Neural progenitor cell (in vitro differentiated cells): ENCODE measurements at regions not wholly inside any gene's neighbourhood (a gene's known extent, or its start where the extent isn't known, plus 50 kb on each side); places are given as distances from the start of the nearest gene placed in this dataset.

Experiments used
- DNase-seq: peaks from one replicate; pipeline ENCODE4 v3.0.0-alpha.2; 2016; ENCODE audit warnings: low spot score
- H2AFZ ChIP-seq: fragments of 200-600 bp; sonication (generic); replicated peaks from 2 replicates; pipeline ENCODE4 v1.6.1; 2016; ENCODE audit warnings: antibody characterized with exemption
- H3F3A ChIP-seq: fragments of 200-600 bp; sonication (generic); 2 replicates; pipeline ENCODE4 v1.6.1; 2016; ENCODE audit warnings: antibody characterized with exemption, low read depth
- H3K27ac ChIP-seq: fragments of 200-600 bp; sonication (generic); 2 replicates; pipeline ENCODE4 v1.5.1; 2016; ENCODE audit warnings: mild to moderate bottlenecking
- H3K27me3 ChIP-seq: fragments of 200-600 bp; sonication (generic); 2 replicates; pipeline ENCODE4 v1.6.1; 2016; ENCODE audit warnings: mild to moderate bottlenecking, moderate library complexity
- H3K36me3 ChIP-seq: fragments of 200-600 bp; sonication (generic); 2 replicates; pipeline ENCODE4 v1.5.1; 2016
- H3K4me1 ChIP-seq: fragments of 200-600 bp; sonication (generic); 2 replicates; pipeline ENCODE4 v1.6.1; 2016; ENCODE audit warnings: mixed run types
- H3K4me2 ChIP-seq: fragments of 200-600 bp; sonication (generic); 2 replicates; pipeline ENCODE4 v1.6.1; 2016
- H3K4me3 ChIP-seq: fragments of 200-600 bp; sonication (generic); 2 replicates; pipeline ENCODE4 v1.5.1; 2016
- H3K79me2 ChIP-seq: fragments of 200-600 bp; sonication (generic); 2 replicates; pipeline ENCODE4 v1.6.1; 2016; ENCODE audit warnings: low read depth
- H3K9ac ChIP-seq: fragments of 200-600 bp; sonication (generic); 2 replicates; pipeline ENCODE4 v1.6.1; 2016
- H3K9me3 ChIP-seq: fragments of 200-600 bp; sonication (generic); 2 replicates; pipeline ENCODE4 v1.5.1; 2016; ENCODE audit warnings: low read depth
- H4K20me1 ChIP-seq: fragments of 200-600 bp; sonication (generic); 2 replicates; pipeline ENCODE4 v1.6.1; 2016; ENCODE audit warnings: low read depth
- H3K27ac Mint-ChIP-seq: 3 replicates; pipeline ENCODE4 v1.8.0; 2021; ENCODE audit warnings: mixed read lengths
- H3K27me3 Mint-ChIP-seq: 2 replicates; pipeline ENCODE4 v1.8.0; 2022; ENCODE audit warnings: low read depth, mild to moderate bottlenecking, inconsistent platforms, moderate library complexity, mixed read lengths; ENCODE audit not compliant: insufficient read depth
- H3K36me3 Mint-ChIP-seq: 3 replicates; pipeline ENCODE4 v1.8.0; 2021; ENCODE audit warnings: mixed read lengths
- H3K4me1 Mint-ChIP-seq: 3 replicates; pipeline ENCODE4 v1.8.0; 2021; ENCODE audit warnings: mixed read lengths
- H3K4me3 Mint-ChIP-seq: 3 replicates; pipeline ENCODE4 v1.8.0; 2021; ENCODE audit warnings: mild to moderate bottlenecking, moderate library complexity, mixed read lengths
- H3K9me3 Mint-ChIP-seq: 3 replicates; pipeline ENCODE4 v1.8.0; 2020; ENCODE audit warnings: mixed read lengths
- EZH2 ChIP-seq: fragments of 200-600 bp; sonication (generic); IDR thresholded peaks from 2 replicates; pipeline ENCODE4 v1.6.1; 2017; ENCODE audit warnings: antibody characterized with exemption, mild to moderate bottlenecking, moderate library complexity
- EZH2phosphoT487 ChIP-seq: fragments of 200-600 bp; sonication (generic); IDR thresholded peaks from 2 replicates; pipeline ENCODE4 v1.6.1; 2017; ENCODE audit warnings: antibody characterized with exemption
- TF ChIP-seq, protein P1 (sequence below): fragments of 200-600 bp; sonication (generic); IDR thresholded peaks from 2 replicates; pipeline ENCODE4 v1.5.1; 2017; ENCODE audit warnings: antibody characterized with exemption, mild to moderate bottlenecking

DNA sequence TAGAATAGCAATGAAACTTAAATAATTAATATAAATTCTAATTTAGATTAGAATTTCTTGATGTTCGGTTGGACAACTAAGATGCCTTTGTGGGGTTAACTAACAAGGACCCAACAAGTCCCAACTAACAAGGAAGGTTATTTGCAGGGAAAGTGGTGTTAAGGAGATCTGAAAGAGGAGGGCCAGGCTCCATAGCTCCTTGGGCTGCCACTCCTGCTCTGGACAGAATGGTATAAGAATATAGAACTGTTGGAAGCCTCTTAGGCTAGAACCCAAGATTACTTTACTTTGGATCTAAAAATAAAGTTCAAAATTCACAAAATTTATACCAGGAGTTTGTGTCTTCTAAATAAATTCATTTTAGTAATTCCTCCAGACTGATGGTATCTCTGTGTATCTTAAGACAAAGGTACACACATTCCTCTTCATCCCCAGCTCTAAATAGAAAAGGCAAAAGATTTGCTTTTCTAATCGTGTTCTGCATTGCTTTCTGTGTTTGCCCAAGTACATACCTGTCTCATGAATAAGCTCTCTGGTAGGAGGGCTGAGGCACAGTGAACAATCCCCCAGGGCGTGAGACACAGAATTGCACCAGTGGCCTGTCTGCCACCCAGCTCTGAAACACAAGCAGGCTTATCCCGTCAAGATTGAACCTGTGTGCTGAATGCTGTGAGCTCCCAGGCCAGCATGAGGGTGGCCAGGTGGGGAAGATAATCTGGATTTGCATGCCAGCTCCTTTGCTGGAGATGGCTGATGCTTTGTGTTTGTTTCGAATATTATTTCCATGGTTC lies 176.0 kb downstream of the ACKR3 start:
- TF ChIP-seq EZH2phosphoT487 (no peak), EZH2 (no peak)
- Mint-ChIP-seq H3K4me1 (peaks cover 48% of the 10 kb centered on the region), H3K9me3 (no peaks in the 10 kb centered on the region), H3K27ac (no peak overlapping the region), H3K36me3 (no peaks in the 10 kb centered on the region), H3K27me3 (peaks cover 3% of the 10 kb centered on the region), H3K4me3 (no peak overlapping the region)
- H2AFZ ChIP-seq, result no peak overlapping the region
- H3K79me2 ChIP-seq, result no peaks in the 10 kb centered on the region
- H3K4me1 ChIP-seq, result peaks cover 35% of the 10 kb centered on the region
- H3K4me2 ChIP-seq, result no peak overlapping the region
- no peaks in the 10 kb centered on the region for H3K9me3 ChIP-seq
- H3K27me3 ChIP-seq, result no peaks in the 10 kb centered on the region
- no peaks in the 10 kb centered on the region for H3F3A ChIP-seq
- H3K36me3 ChIP-seq, result no peaks in the 10 kb centered on the region
- H3K27ac ChIP-seq, result no peak overlapping the region
- H4K20me1 ChIP-seq, result no peaks in the 10 kb centered on the region
- no peak overlapping the region for H3K4me3 ChIP-seq
- DNase-seq, result peak; percentile 50
- H3K9ac ChIP-seq, result no peak overlapping the region

DNA sequence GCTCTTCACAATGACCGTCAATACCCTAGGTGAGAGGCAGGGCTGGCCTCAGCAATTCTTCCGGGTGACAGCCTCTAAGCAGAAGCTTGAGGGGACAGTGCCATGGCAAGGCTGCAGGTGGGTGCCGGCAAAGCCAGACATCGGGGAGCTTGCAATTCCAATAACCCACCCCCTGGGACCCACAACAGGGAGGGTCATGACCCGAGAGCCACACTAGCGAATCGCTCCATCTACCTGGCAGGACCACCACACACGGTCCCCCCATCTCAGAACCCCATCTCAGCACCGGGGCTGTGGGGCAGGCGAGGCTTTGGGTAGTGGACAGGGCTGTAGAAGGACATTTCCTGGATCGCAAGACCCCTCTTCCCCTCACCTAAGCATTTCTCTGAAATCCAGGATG lies 177.2 kb downstream of the ACKR3 start:
- Histone ChIP-seq H2AFZ (no peak overlapping the region), H3K4me2 (no peak overlapping the region), H3K9me3 (no peaks in the 10 kb centered on the region), H4K20me1 (no peaks in the 10 kb centered on the region), H3K4me3 (no peak overlapping the region), H3F3A (no peaks in the 10 kb centered on the region), H3K79me2 (no peaks in the 10 kb centered on the region), H3K9ac (no peak overlapping the region), H3K36me3 (no peaks in the 10 kb centered on the region), H3K4me1 (peaks cover 35% of the 10 kb centered on the region), H3K27ac (no peak overlapping the region), H3K27me3 (no peaks in the 10 kb centered on the region)
- DNase-seq, result no peak
- TF ChIP-seq EZH2phosphoT487 (no peak), EZH2 (no peak)
- TF ChIP-seq, protein P1, sequence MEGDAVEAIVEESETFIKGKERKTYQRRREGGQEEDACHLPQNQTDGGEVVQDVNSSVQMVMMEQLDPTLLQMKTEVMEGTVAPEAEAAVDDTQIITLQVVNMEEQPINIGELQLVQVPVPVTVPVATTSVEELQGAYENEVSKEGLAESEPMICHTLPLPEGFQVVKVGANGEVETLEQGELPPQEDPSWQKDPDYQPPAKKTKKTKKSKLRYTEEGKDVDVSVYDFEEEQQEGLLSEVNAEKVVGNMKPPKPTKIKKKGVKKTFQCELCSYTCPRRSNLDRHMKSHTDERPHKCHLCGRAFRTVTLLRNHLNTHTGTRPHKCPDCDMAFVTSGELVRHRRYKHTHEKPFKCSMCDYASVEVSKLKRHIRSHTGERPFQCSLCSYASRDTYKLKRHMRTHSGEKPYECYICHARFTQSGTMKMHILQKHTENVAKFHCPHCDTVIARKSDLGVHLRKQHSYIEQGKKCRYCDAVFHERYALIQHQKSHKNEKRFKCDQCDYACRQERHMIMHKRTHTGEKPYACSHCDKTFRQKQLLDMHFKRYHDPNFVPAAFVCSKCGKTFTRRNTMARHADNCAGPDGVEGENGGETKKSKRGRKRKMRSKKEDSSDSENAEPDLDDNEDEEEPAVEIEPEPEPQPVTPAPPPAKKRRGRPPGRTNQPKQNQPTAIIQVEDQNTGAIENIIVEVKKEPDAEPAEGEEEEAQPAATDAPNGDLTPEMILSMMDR, result no peak
- peaks cover 49% of the 10 kb centered on the region for H3K4me1 Mint-ChIP-seq
- H3K27ac Mint-ChIP-seq, result no peak overlapping the region
- H3K4me3 Mint-ChIP-seq, result no peak overlapping the region
- peaks cover 3% of the 10 kb centered on the region for H3K27me3 Mint-ChIP-seq
- no peaks in the 10 kb centered on the region for H3K36me3 Mint-ChIP-seq
- no peaks in the 10 kb centered on the region for H3K9me3 Mint-ChIP-seq

DNA sequence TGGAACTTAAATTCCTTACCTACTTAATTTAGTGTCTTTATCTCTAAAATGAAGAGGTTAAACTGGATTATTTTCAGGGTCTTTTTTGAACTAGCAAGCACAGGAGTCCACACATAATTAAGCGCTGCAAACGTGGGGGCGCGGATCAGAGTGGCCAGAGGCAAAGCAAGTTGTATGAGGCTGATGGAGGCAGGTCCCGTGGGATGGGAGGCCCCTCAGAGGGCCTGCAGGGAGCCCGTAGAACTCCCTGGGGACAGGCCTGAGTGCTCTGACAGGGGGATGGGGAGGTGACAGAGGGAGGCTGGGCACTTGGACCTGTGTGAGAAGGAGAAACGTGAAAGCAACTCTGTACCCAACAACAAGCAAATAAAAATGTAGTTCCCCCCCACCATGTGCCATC lies 177.8 kb downstream of the ACKR3 start:
- H3K27me3 ChIP-seq, result no peaks in the 10 kb centered on the region
- H4K20me1 ChIP-seq, result no peaks in the 10 kb centered on the region
- TF ChIP-seq, protein P1, result no peak
- TF ChIP-seq EZH2, result no peak
- TF ChIP-seq EZH2phosphoT487, result no peak
- no peaks in the 10 kb centered on the region for H3K9me3 ChIP-seq
- Mint-ChIP-seq H3K4me3 (no peak overlapping the region), H3K9me3 (no peaks in the 10 kb centered on the region), H3K27me3 (no peaks in the 10 kb centered on the region), H3K27ac (no peak overlapping the region), H3K4me1 (peaks cover 51% of the 10 kb centered on the region), H3K36me3 (no peaks in the 10 kb centered on the region)
- no peak overlapping the region for H3K4me2 ChIP-seq
- no peak overlapping the region for H3K4me3 ChIP-seq
- H3K36me3 ChIP-seq, result no peaks in the 10 kb centered on the region
- H3K79me2 ChIP-seq, result no peaks in the 10 kb centered on the region
- H3K27ac ChIP-seq, result no peak overlapping the region
- H2AFZ ChIP-seq, result no peak overlapping the region
- H3F3A ChIP-seq, result no peaks in the 10 kb centered on the region
- H3K9ac ChIP-seq, result no peak overlapping the region
- H3K4me1 ChIP-seq, result peaks cover 35% of the 10 kb centered on the region
- DNase-seq, result no peak

DNA sequence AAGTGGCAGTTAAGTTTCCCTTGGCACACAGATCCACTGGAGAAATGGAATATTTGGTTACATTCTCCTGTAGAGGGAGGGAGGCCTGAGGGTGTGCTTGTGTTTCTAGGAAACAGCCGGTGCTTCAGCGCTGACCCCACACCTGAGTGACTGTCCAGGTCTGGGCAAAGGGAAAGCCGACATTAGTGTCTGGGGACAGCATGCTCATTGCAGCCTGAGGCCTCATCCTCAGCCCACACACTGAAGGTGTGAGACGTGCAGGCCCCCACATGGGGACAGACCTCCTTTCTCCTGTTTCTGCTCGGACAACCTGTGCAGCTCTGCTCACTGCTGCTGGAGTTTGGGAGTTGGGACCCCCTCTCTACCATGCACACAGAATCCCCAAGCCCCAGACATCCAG lies 178.3 kb downstream of the ACKR3 start:
- H3K27ac Mint-ChIP-seq, result no peak overlapping the region
- no peak overlapping the region for H3K9ac ChIP-seq
- no peaks in the 10 kb centered on the region for H3K9me3 ChIP-seq
- TF ChIP-seq EZH2phosphoT487 (no peak), EZH2 (no peak)
- TF ChIP-seq, protein P1, result no peak
- H3K4me3 Mint-ChIP-seq, result no peak overlapping the region
- DNase-seq, result no peak
- no peak overlapping the region for H2AFZ ChIP-seq
- peaks cover 54% of the 10 kb centered on the region for H3K4me1 Mint-ChIP-seq
- H3K27me3 Mint-ChIP-seq, result peaks cover 2% of the 10 kb centered on the region
- no peaks in the 10 kb centered on the region for H3K79me2 ChIP-seq
- no peak overlapping the region for H3K4me2 ChIP-seq
- H3K27ac ChIP-seq, result no peak overlapping the region
- H3F3A ChIP-seq, result no peaks in the 10 kb centered on the region
- no peaks in the 10 kb centered on the region for H3K27me3 ChIP-seq
- H3K4me3 ChIP-seq, result no peak overlapping the region
- H3K36me3 Mint-ChIP-seq, result no peaks in the 10 kb centered on the region
- H4K20me1 ChIP-seq, result no peaks in the 10 kb centered on the region
- peaks cover 38% of the 10 kb centered on the region for H3K4me1 ChIP-seq
- H3K9me3 Mint-ChIP-seq, result no peaks in the 10 kb centered on the region
- no peaks in the 10 kb centered on the region for H3K36me3 ChIP-seq
